Astrocyte of the spinal cord (primary cell): ENCODE measurements at regions not wholly inside any gene's neighbourhood (a gene's known extent, or its start where the extent isn't known, plus 50 kb on each side); places are given as distances from the start of the nearest gene placed in this dataset.

Source experiments
- DNase-seq: peaks from one replicate; pipeline ENCODE4 v3.0.0; 2011; ENCODE audit warnings: low read depth, low spot score
- H3K4me3 ChIP-seq: 2 replicates; pipeline ENCODE4 v1.5.1; 2011; ENCODE audit warnings: low read depth, mild to moderate bottlenecking, low read length, moderate library complexity
- in situ Hi-C: cut with HindIII; loops from 2 replicates; pipeline ENCODE4 v1.10.0; 2017; ENCODE audit warnings: low sequenced_read_pairs
- TF ChIP-seq, protein P1 (sequence below): IDR thresholded peaks from 2 replicates; pipeline ENCODE4 v1.5.1; 2012; ENCODE audit warnings: low read depth, mild to moderate bottlenecking, low read length, inconsistent platforms

- in situ Hi-C loops = no loop called here
- H3K4me3 ChIP-seq = no peak overlapping the region
- no peak for DNase-seq
- TF ChIP-seq, protein P1, sequence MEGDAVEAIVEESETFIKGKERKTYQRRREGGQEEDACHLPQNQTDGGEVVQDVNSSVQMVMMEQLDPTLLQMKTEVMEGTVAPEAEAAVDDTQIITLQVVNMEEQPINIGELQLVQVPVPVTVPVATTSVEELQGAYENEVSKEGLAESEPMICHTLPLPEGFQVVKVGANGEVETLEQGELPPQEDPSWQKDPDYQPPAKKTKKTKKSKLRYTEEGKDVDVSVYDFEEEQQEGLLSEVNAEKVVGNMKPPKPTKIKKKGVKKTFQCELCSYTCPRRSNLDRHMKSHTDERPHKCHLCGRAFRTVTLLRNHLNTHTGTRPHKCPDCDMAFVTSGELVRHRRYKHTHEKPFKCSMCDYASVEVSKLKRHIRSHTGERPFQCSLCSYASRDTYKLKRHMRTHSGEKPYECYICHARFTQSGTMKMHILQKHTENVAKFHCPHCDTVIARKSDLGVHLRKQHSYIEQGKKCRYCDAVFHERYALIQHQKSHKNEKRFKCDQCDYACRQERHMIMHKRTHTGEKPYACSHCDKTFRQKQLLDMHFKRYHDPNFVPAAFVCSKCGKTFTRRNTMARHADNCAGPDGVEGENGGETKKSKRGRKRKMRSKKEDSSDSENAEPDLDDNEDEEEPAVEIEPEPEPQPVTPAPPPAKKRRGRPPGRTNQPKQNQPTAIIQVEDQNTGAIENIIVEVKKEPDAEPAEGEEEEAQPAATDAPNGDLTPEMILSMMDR = no peak
Observed at GRCh38 chr2:8297376-8298231, 384.3 kb upstream of the ID2 start.

DNA sequence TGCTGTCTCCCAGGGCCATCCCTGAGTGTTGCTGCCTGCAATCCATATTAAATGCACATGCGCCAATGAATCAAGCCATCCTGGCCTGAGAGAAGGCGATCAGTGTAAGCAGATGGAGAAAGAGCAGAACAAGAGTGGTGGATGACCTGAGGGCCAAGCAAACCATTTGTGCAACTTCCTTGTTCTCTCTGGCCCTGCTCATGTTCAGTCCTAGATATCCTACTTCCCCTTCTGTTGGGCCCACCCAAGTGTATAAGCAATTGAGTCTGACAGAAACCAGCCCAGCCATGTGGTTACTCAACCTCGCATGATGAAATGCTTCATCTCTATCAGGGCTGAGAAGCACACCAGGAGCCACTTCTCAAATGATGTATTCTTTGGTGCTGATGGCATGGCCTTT lies 383.1 kb upstream of the ID2 start:
- no peak overlapping the region for H3K4me3 ChIP-seq
- TF ChIP-seq, protein P1 = no peak
- in situ Hi-C loops = no loop called here
- DNase-seq = no peak

- in situ Hi-C loops = no loop called here
- no peak for DNase-seq
- TF ChIP-seq, protein P1 = no peak
- H3K4me3 ChIP-seq = no peak overlapping the region
Observed at GRCh38 chr2:8300216-8300615, 381.6 kb upstream of the ID2 start.

DNA sequence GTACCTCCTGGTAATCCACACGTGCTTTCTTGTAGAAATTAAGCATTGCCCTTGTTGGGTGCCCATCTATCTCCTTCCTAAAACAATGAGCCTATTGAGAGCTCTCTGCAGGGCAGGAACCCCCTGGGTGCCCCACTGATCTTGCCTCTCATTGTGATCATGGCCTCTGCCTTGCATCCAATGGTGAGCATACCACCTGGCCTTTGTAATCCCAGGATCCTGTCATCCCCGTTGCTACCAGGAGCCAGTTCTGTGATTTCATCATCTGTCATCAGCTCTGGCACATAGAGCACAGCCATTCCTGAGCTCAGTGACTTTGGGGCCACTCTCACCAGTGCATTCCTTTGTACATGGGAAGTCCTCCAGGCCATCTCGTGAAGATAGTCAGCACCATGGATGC lies 381.0 kb upstream of the ID2 start:
- no peak overlapping the region for H3K4me3 ChIP-seq
- TF ChIP-seq, protein P1 = no peak
- in situ Hi-C loops = no loop called here
- no peak for DNase-seq

DNA sequence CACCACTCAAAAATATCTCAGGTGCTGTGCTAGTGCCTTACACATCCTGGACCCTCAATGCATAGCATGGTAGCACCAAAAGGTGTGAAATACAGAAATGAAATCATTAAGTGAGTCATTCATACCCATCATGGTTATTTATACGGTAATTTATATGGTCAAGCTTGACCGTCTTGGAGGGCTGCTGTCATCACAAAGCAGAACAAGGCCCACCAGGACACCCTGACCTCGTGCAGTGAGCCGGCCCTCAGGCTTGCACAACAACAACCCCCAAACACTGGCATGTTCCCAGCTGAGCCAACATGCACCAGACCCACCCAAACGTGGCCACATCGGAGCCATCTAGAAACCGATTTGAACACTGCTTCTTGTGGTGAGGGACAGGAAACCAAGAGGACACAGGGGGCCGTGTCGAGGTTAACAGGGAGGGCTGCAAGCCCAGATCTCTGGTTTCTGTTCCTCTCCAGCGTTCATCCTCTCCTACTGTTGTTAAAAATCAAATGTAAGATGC lies 378.5 kb upstream of the ID2 start:
- in situ Hi-C loops = no loop called here
- peak; percentile 61 for DNase-seq

GRCh38 chr2:8304821-8305766 lies 376.8 kb upstream of the ID2 start:
- H3K4me3 ChIP-seq = no peak overlapping the region
- in situ Hi-C loops = no loop called here
- TF ChIP-seq, protein P1 = no peak
- DNase-seq = no peak

More for the DNA sequence above, 378.5 kb upstream of the ID2 start:
- H3K4me3 ChIP-seq = no peak overlapping the region
- TF ChIP-seq, protein P1 = no peak
